Calu3 (cell line): ENCODE measurements at regions not wholly inside any gene's neighbourhood (a gene's known extent, or its start where the extent isn't known, plus 50 kb on each side); places are given as distances from the start of the nearest gene placed in this dataset.
"Not testable (repeated sequence)": the region's sequence is repeated elsewhere in the genome, so short reads cannot be mapped to it uniquely, and the experiment has no call there.

ENCODE experiments used
- BruUV-seq: library from RNA; stranded (reverse); fragments of 400-500 nt; replicated peaks from 2 replicates; lab custom pipeline; 2021; lab: Mats Ljungman, UMichigan
- CTCF ChIA-PET: fragments of 300-600 bp; sonication (Branson Sonifier 250); formaldehyde crosslinking; loops from one replicate; lab custom pipeline; 2022; ENCODE audit warnings: antibody characterized with exemption; lab: Charles Lee
- DNase-seq: peaks from one replicate; pipeline ENCODE4 v3.0.0; 2022
- H3K27ac Mint-ChIP-seq: one replicate; pipeline ENCODE4 v1.8.0; 2022; ENCODE audit warnings: mixed read lengths; ENCODE audit not compliant: unreplicated experiment
- H3K27me3 Mint-ChIP-seq: one replicate; pipeline ENCODE4 v1.8.0; 2022; ENCODE audit warnings: mixed read lengths; ENCODE audit not compliant: unreplicated experiment
- H3K36me3 Mint-ChIP-seq: one replicate; pipeline ENCODE4 v1.8.0; 2022; ENCODE audit warnings: mild to moderate bottlenecking, moderate library complexity, mixed read lengths; ENCODE audit not compliant: insufficient read depth, unreplicated experiment
- H3K4me1 Mint-ChIP-seq: one replicate; pipeline ENCODE4 v1.8.0; 2022; ENCODE audit warnings: mild to moderate bottlenecking, low read depth, mixed read lengths; ENCODE audit not compliant: unreplicated experiment
- H3K4me3 Mint-ChIP-seq: one replicate; pipeline ENCODE4 v1.8.0; 2022; ENCODE audit warnings: mild to moderate bottlenecking, low read depth, moderate library complexity, mixed read lengths; ENCODE audit not compliant: unreplicated experiment
- H3K9me3 Mint-ChIP-seq: one replicate; pipeline ENCODE4 v1.8.0; 2022; ENCODE audit warnings: low read depth, mixed read lengths; ENCODE audit not compliant: unreplicated experiment
- CTCF ChIP-seq: fragments of 200-600 bp; IDR thresholded peaks from one replicate; pipeline ENCODE4 v1.8.0; 2022; ENCODE audit warnings: antibody characterized with exemption; ENCODE audit not compliant: unreplicated experiment
- intact Hi-C: fragments of 100-400 bp; cut with micrococcal nuclease; formaldehyde crosslinking; loops from one replicate; pipeline ENCODE4 v1.10.0; 2022; ENCODE audit not compliant: unreplicated experiment

DNA sequence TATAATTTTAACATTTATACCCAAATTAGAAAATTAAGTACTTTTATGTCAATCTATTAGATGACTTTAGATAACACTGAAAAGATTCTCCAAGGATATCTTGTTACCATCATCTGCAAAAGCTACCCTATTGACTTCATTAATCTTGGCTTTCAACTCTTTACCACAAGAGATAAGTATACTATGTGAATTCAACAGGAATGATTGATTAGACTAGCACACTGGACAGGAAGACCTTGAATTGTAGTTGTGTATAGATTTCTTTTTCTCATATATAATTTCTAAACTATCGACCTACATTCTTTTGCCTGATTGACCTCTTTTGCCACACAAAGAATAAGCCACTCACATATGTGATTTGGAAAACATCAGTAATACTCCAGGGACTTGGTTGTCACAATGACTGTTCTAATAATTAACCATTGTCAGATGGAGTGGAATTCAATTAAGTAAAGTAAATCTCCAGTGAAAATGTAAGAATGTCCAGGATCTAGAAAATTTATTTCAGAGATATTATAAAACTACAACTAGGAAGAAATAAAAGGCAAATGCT is 1132.0 kb downstream of the SORCS1 start:
- H3K9me3 Mint-ChIP-seq: peaks cover 6% of the 10 kb centered on the region
- DNase-seq: no peak
- CTCF ChIA-PET: no interaction called here
- H3K4me1 Mint-ChIP-seq: no peaks in the 10 kb centered on the region
- no peaks in the 10 kb centered on the region for H3K36me3 Mint-ChIP-seq
- no peak overlapping the region for H3K27ac Mint-ChIP-seq
- no TSS peak for BruUV-seq
- H3K27me3 Mint-ChIP-seq: no peaks in the 10 kb centered on the region
- no peak for TF ChIP-seq CTCF
- H3K4me3 Mint-ChIP-seq: no peak overlapping the region
- intact Hi-C loops: no loop called here

DNA sequence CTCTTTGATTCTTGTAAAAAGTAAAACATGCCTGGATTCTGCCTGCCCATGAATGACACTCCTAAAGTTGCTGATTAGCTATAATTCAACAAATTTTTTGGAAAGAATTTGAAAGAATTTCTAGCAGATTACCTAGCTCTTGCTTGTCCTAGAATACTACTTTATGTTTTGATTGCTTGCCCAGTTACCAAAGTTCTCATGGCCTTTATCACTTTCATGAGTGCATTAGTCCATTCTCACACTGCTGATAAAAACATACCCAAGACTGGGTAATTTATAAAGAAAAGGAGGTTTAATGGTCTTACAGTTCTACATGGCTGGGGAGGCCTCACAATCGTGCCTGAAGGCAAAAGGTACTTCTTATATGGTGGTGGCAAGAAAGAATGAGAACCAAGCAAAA is 1137.3 kb downstream of the SORCS1 start:
- H3K9me3 Mint-ChIP-seq: peaks cover 6% of the 10 kb centered on the region
- no peak for TF ChIP-seq CTCF
- no TSS peak for BruUV-seq
- no peaks in the 10 kb centered on the region for H3K4me1 Mint-ChIP-seq
- intact Hi-C loops: no loop called here
- no peaks in the 10 kb centered on the region for H3K36me3 Mint-ChIP-seq
- no peak for DNase-seq
- H3K27ac Mint-ChIP-seq: no peak overlapping the region
- CTCF ChIA-PET: no interaction called here
- H3K27me3 Mint-ChIP-seq: no peaks in the 10 kb centered on the region
- H3K4me3 Mint-ChIP-seq: no peak overlapping the region

DNA sequence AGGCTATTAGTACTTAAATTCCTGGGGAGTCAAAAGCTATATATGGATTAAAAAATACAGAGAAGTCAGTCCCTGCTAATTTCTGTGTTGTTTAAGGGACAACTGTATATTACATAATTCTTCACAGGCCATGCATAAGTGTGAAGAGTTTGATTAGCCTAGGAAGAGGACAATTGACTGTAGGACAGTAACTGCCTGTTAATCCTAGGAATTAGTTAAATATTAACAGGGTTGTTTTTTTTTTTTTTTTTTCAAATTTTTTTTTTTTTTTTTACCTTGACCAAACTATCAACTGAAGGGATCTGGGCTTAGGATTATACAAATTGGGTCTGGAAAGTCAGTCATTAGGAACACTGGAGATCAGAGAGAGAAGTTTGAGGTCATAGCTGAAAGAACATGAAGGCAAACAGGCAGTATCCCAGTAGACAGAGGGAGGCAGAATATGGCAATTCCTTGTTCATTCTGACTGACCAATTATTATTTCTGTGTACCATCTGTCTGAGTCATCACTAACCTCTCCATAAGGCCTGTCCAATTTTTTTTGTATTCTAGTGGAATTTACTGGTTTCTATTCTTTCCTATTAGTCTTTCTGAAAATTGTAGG is 1139.2 kb downstream of the SORCS1 start:
- Mint-ChIP-seq H3K27me3 (no peaks in the 10 kb centered on the region), H3K36me3 (no peaks in the 10 kb centered on the region), H3K9me3 (peaks cover 15% of the 10 kb centered on the region), H3K4me1 (no peaks in the 10 kb centered on the region), H3K27ac (no peak overlapping the region), H3K4me3 (no peak overlapping the region)
- no peak for DNase-seq
- no peak for TF ChIP-seq CTCF
- BruUV-seq: no TSS peak
- intact Hi-C loops: no loop called here
- CTCF ChIA-PET: interaction anchor here (0.6 kb wide), 1 partner anchor 116 kb away, joined by 4 read pairs; no protein-coding TSS in a partner anchor

GRCh38 chr10:106023329-106023728 is 1141.2 kb downstream of the SORCS1 start:
- no TSS peak for BruUV-seq
- H3K4me1 Mint-ChIP-seq: no peaks in the 10 kb centered on the region
- TF ChIP-seq CTCF: no peak
- peaks cover 12% of the 10 kb centered on the region for H3K9me3 Mint-ChIP-seq
- no peaks in the 10 kb centered on the region for H3K36me3 Mint-ChIP-seq
- no peak for DNase-seq
- CTCF ChIA-PET: no interaction called here
- no peaks in the 10 kb centered on the region for H3K27me3 Mint-ChIP-seq
- intact Hi-C loops: no loop called here
- no peak overlapping the region for H3K27ac Mint-ChIP-seq
- no peak overlapping the region for H3K4me3 Mint-ChIP-seq

- CTCF ChIA-PET, H3K27ac Mint-ChIP-seq, H3K36me3 Mint-ChIP-seq, H3K4me3 Mint-ChIP-seq, DNase-seq, H3K4me1 Mint-ChIP-seq, intact Hi-C loops, BruUV-seq, H3K27me3 Mint-ChIP-seq: not testable (repeated sequence)
- peaks cover 12% of the 10 kb centered on the region for H3K9me3 Mint-ChIP-seq
These were observed 1144.9 kb downstream of the SORCS1 start for GRCh38 chr10:106019559-106019958.

GRCh38 chr10:106015369-106016199 is 1148.9 kb downstream of the SORCS1 start:
- intact Hi-C loops, DNase-seq, CTCF ChIA-PET, H3K4me1 Mint-ChIP-seq, H3K4me3 Mint-ChIP-seq, H3K27ac Mint-ChIP-seq, BruUV-seq, H3K36me3 Mint-ChIP-seq, H3K9me3 Mint-ChIP-seq, H3K27me3 Mint-ChIP-seq: not testable (repeated sequence)
